Thoracic aorta (tissue), 2 donors: ENCODE measurements at regions not wholly inside any gene's neighbourhood (a gene's known extent, or its start where the extent isn't known, plus 50 kb on each side); places are given as distances from the start of the nearest gene placed in this dataset.

Experiments used
- ATAC-seq: fragments of 150-250 bp; one replicate; pipeline ENCODE4 v1.8.0; 2017; ENCODE audit warnings: low read depth; ENCODE audit not compliant: insufficient number of reproducible peaks, low FRiP score
- DNase-seq: peaks from one replicate; pipeline ENCODE4 v3.0.0-alpha.2; 2020; ENCODE audit warnings: low spot score
- H3K27ac ChIP-seq, 2 donors: fragments of 200-600 bp; sonication (generic); 1 replicate in 1 of 2; 2 replicates in 1 of 2; pipeline ENCODE4 v1.5.1; 2016; ENCODE audit warnings: mild to moderate bottlenecking in 2 of 2, moderate library complexity in 2 of 2
- H3K27me3 ChIP-seq: fragments of 200-600 bp; sonication (generic); replicated peaks from 2 replicates; pipeline ENCODE4 v1.6.0; 2016; ENCODE audit warnings: mild to moderate bottlenecking; ENCODE audit not compliant: insufficient read depth
- H3K36me3 ChIP-seq: fragments of 200-600 bp; sonication (generic); one replicate; pipeline ENCODE4 v1.5.1; 2016
- H3K4me1 ChIP-seq, 2 donors: fragments of 200-600 bp; sonication (generic); 1 replicate in 1 of 2; 2 replicates in 1 of 2; pipeline versions ENCODE4 v1.5.1 to v1.6.0; 2016; ENCODE audit warnings: low read depth in 2 of 2, mild to moderate bottlenecking in 1 of 2; ENCODE audit not compliant: control insufficient read depth in 1 of 2
- H3K4me3 ChIP-seq: fragments of 200-600 bp; sonication (generic); 2 replicates; pipeline ENCODE4 v1.5.1; 2016; ENCODE audit warnings: mild to moderate bottlenecking
- H3K9me3 ChIP-seq: fragments of 200-600 bp; sonication (generic); 2 replicates; pipeline ENCODE4 v1.5.1; 2016
- TF ChIP-seq, protein P1 (sequence below): fragments of 200-600 bp; sonication (generic); IDR thresholded peaks from one replicate; pipeline ENCODE4 v1.5.1; 2019; ENCODE audit warnings: antibody characterized with exemption

DNA sequence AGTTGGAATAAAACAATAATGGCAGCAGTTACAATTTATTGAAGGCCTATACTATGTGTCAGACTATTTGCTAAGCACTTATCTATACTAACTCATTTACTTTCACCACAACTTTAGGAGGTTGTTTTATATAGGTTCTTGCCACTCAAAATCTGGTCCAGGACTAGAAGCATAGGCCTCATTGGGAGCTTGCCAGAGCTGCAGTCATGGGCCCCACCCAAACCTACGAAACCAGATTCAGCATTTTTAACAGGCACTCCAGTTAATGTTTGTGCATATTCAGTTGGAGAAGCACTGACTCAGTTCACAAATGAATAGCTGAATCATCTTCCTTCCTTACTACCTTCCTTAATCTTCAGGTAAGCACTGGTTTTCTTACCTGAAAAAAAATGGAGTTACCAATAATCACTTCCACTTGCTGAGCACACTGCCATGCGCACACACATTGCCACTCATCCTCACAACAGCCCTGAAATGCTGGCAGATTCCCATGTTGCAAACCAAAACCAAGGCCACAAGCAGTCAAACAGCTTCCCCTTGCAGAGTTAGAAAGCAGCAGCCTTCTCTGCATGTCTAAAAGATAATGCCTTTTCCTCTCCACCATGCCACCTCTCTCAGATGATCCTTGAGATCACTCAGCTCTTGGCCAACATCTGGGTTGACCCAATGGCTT is 122.4 kb downstream of the SLC16A9 start:
- no peaks in the 10 kb centered on the region for H3K9me3 ChIP-seq
- DNase-seq (no peak), ATAC-seq (no peak)
- no peaks in the 10 kb centered on the region for H3K36me3 ChIP-seq
- H3K4me3 ChIP-seq = no peak overlapping the region
- no peak overlapping the region for H3K27ac ChIP-seq
- no peaks in the 10 kb centered on the region for H3K4me1 ChIP-seq
- TF ChIP-seq, protein P1, sequence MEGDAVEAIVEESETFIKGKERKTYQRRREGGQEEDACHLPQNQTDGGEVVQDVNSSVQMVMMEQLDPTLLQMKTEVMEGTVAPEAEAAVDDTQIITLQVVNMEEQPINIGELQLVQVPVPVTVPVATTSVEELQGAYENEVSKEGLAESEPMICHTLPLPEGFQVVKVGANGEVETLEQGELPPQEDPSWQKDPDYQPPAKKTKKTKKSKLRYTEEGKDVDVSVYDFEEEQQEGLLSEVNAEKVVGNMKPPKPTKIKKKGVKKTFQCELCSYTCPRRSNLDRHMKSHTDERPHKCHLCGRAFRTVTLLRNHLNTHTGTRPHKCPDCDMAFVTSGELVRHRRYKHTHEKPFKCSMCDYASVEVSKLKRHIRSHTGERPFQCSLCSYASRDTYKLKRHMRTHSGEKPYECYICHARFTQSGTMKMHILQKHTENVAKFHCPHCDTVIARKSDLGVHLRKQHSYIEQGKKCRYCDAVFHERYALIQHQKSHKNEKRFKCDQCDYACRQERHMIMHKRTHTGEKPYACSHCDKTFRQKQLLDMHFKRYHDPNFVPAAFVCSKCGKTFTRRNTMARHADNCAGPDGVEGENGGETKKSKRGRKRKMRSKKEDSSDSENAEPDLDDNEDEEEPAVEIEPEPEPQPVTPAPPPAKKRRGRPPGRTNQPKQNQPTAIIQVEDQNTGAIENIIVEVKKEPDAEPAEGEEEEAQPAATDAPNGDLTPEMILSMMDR = no peak
- no peaks in the 10 kb centered on the region for H3K27me3 ChIP-seq

DNA sequence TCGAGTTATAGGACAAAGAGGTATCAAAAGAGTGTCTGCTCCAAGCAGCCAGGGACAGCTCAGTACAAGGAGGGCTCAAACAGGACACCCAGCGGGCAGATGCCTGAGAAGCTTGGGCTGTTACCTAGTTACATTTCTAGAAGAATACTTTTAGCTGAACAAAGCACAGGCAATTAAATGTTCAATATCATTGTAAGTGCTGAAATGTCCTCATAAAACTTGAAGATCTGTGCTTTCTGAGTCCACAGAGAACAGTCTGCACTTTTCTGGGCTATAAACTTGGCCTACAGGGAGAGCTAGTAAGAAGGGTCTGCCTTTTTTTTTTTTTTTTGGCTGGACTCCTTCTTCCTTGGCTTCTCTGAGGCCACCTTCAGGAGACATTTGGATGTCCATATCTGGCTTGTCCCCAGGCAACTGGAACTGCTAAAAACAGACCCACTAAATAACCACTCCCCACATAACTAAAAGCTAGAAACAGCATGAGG is 123.2 kb downstream of the SLC16A9 start:
- Histone ChIP-seq H3K4me1 (no peaks in the 10 kb centered on the region), H3K4me3 (no peak overlapping the region), H3K9me3 (no peaks in the 10 kb centered on the region), H3K36me3 (no peaks in the 10 kb centered on the region), H3K27ac (no peak overlapping the region), H3K27me3 (no peaks in the 10 kb centered on the region)
- TF ChIP-seq, protein P1 = no peak
- ATAC-seq (no peak), DNase-seq (no peak)

- H3K27me3 ChIP-seq = no peaks in the 10 kb centered on the region
- ATAC-seq = no peak
- H3K4me3 ChIP-seq = no peak overlapping the region
- no peaks in the 10 kb centered on the region for H3K4me1 ChIP-seq
- no peak overlapping the region for H3K27ac ChIP-seq
- TF ChIP-seq, protein P1 = no peak
- no peaks in the 10 kb centered on the region for H3K9me3 ChIP-seq
- no peak for DNase-seq
- no peaks in the 10 kb centered on the region for H3K36me3 ChIP-seq
Observed at GRCh38 chr10:59585046-59585700, 124.5 kb downstream of the SLC16A9 start.

DNA sequence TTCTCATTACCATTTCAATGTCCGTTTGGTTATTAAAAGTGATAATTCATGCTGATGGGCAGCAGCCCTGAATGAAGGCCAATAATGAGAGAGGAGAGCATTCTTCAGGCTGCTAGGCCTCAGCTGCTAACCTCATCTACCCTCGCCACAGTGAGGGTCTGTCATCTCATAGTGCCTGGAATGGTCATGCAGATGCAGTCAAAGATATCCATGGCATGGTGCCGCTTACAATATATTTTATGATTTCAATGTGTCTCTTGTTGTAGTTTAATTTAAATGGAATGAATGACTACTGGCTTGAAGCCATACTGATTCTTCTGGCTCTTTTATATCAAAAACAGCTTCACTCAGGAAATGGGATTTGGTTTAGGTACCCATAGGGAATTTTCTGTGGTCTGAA is 126.9 kb downstream of the SLC16A9 start:
- H3K4me1 ChIP-seq = no peaks in the 10 kb centered on the region
- TF ChIP-seq, protein P1 = no peak
- no peak overlapping the region for H3K4me3 ChIP-seq
- DNase-seq (no peak), ATAC-seq (no peak)
- H3K9me3 ChIP-seq = no peaks in the 10 kb centered on the region
- no peaks in the 10 kb centered on the region for H3K36me3 ChIP-seq
- H3K27me3 ChIP-seq = no peaks in the 10 kb centered on the region
- no peak overlapping the region for H3K27ac ChIP-seq

- DNase-seq (no peak), ATAC-seq (no peak)
- Histone ChIP-seq H3K36me3 (no peaks in the 10 kb centered on the region), H3K4me3 (no peak overlapping the region), H3K27ac (no peak overlapping the region), H3K4me1 (no peaks in the 10 kb centered on the region), H3K9me3 (no peaks in the 10 kb centered on the region), H3K27me3 (no peaks in the 10 kb centered on the region)
- TF ChIP-seq, protein P1 = no peak
Observed at GRCh38 chr10:59582058-59582457, 127.6 kb downstream of the SLC16A9 start.
